ENCODE measurements at regions not wholly inside any gene's neighbourhood (a gene's known extent, or its start where the extent isn't known, plus 50 kb on each side); places are given as distances from the start of the nearest gene placed in this dataset.

DNA sequence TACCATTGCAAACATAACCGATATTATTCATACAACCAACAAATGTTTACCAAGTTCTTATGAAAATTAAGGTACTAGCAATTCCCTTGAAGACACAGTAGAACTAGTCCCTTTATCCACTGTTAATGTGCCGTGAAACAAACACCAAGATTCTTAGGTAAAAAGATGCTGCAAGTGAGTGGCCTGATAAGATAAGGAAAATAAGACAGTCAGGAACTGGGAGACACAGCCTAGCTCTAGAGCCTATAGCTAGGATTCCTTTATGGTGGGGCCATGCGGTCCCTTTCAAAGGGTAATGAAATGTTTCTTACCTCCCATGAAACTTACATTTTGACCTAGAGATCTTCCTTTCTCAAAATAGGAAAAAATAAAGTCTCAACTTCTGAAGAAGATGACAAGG lies 658.4 kb upstream of the MIR17HG start:
- no peak for TF ChIP-seq POLR2AphosphoS5 (IDR thresholded peaks at IDR 0.05)
- no peak for TF ChIP-seq POLR2A (IDR thresholded peaks at IDR 0.05)
- TF ChIP-seq, protein P1, sequence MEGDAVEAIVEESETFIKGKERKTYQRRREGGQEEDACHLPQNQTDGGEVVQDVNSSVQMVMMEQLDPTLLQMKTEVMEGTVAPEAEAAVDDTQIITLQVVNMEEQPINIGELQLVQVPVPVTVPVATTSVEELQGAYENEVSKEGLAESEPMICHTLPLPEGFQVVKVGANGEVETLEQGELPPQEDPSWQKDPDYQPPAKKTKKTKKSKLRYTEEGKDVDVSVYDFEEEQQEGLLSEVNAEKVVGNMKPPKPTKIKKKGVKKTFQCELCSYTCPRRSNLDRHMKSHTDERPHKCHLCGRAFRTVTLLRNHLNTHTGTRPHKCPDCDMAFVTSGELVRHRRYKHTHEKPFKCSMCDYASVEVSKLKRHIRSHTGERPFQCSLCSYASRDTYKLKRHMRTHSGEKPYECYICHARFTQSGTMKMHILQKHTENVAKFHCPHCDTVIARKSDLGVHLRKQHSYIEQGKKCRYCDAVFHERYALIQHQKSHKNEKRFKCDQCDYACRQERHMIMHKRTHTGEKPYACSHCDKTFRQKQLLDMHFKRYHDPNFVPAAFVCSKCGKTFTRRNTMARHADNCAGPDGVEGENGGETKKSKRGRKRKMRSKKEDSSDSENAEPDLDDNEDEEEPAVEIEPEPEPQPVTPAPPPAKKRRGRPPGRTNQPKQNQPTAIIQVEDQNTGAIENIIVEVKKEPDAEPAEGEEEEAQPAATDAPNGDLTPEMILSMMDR (IDR thresholded peaks at IDR 0.05), result no peak

All from sigmoid colon (tissue), 4 donors.